Prostate gland (tissue), 2 donors: ENCODE measurements at regions not wholly inside any gene's neighbourhood (a gene's known extent, or its start where the extent isn't known, plus 50 kb on each side); places are given as distances from the start of the nearest gene placed in this dataset.

Experiments used
- DNase-seq: peaks from one replicate; pipeline ENCODE4 v3.0.0-alpha.2; 2019; ENCODE audit warnings: low spot score
- H3K27ac ChIP-seq, 2 donors: fragments of 200-600 bp; sonication (generic); 2 replicates each; pipeline ENCODE4 v1.5.1; 2017 to 2019
- H3K27me3 ChIP-seq: fragments of 200-600 bp; sonication (generic); replicated peaks from 2 replicates; pipeline ENCODE4 v1.5.1; 2019; ENCODE audit not compliant: insufficient read depth
- H3K36me3 ChIP-seq, 2 donors: fragments of 200-600 bp; sonication (generic); 1 replicate in 1 of 2; 2 replicates in 1 of 2; pipeline versions ENCODE4 v1.5.1 to v1.8.1; 2017 to 2019
- H3K4me1 ChIP-seq: fragments of 200-600 bp; sonication (generic); replicated peaks from 2 replicates; pipeline ENCODE4 v1.5.1; 2019
- H3K4me3 ChIP-seq, 2 donors: fragments of 200-600 bp; sonication (generic); 2 replicates each; pipeline ENCODE4 v1.5.1; 2017 to 2019
- H3K9me3 ChIP-seq: fragments of 200-600 bp; sonication (generic); 2 replicates; pipeline ENCODE4 v1.5.1; 2017
- POLR2A ChIP-seq: fragments of 450-650 bp; IDR thresholded peaks from one replicate; pipeline ENCODE4 v1.6.1; 2016; ENCODE audit warnings: antibody characterized with exemption, mild to moderate bottlenecking
- POLR2AphosphoS5 ChIP-seq: sonication (generic); formaldehyde crosslinking; IDR thresholded peaks from one replicate; pipeline ENCODE4 v1.6.1; 2017; ENCODE audit warnings: antibody characterized with exemption
- WGBS: methylation state at CpG from one replicate; pipeline ENCODE4 v1.1.5; 2018; 5-methylcytosine and 5-hydroxymethylcytosine counted together
- intact Hi-C: fragments of 100-400 bp; cut with DNase I; formaldehyde crosslinking; loops from one replicate; pipeline ENCODE4 v1.14.2; 2022
- TF ChIP-seq, protein P1 (sequence below), 4 experiments: fragments of 200-600 bp in 2 of 4; fragments of 450-650 bp in 2 of 4; sonication (generic) in 2 of 4; IDR thresholded peaks; 1 replicate in 3 of 4; 2 replicates in 1 of 4; pipeline ENCODE4 v1.5.1; 2016 to 2019; ENCODE audit warnings: antibody characterized with exemption in 4 of 4, mild to moderate bottlenecking in 2 of 4, moderate library complexity in 2 of 4

DNA sequence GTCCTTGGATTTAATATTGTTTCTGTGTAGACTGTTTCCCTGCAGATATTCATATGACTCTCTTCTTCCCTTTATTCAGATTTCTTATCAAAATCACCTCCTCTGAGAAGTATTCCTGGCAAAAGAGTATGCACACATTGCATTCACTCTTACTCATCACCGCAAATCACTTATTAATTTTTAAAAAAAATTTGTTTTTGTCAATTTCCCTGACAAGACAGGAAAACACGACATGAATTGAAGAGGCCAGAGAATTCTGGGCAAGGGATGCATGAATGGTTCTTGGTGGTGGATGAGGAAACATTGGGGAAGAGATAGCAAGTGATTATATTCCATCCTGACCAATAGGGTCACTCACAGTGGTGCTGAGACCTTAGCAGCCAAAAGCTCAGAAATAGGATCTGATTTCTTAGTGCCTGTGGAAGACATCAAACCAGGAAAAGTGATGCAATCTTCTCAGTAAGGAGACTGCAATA is 522.5 kb upstream of the AGA start:
- intact Hi-C loops: no loop called here
- no peak for DNase-seq
- Histone ChIP-seq H3K36me3 (no peaks in the 10 kb centered on the region), H3K9me3 (no peaks in the 10 kb centered on the region), H3K4me1 (no peaks in the 10 kb centered on the region), H3K27ac (no peak overlapping the region), H3K27me3 (no peaks in the 10 kb centered on the region), H3K4me3 (no peak overlapping the region)
- WGBS: 87% methylated on average over 2 of the region's 2 CpGs
- no peak for TF ChIP-seq POLR2A
- TF ChIP-seq POLR2AphosphoS5: no peak
- TF ChIP-seq, protein P1, sequence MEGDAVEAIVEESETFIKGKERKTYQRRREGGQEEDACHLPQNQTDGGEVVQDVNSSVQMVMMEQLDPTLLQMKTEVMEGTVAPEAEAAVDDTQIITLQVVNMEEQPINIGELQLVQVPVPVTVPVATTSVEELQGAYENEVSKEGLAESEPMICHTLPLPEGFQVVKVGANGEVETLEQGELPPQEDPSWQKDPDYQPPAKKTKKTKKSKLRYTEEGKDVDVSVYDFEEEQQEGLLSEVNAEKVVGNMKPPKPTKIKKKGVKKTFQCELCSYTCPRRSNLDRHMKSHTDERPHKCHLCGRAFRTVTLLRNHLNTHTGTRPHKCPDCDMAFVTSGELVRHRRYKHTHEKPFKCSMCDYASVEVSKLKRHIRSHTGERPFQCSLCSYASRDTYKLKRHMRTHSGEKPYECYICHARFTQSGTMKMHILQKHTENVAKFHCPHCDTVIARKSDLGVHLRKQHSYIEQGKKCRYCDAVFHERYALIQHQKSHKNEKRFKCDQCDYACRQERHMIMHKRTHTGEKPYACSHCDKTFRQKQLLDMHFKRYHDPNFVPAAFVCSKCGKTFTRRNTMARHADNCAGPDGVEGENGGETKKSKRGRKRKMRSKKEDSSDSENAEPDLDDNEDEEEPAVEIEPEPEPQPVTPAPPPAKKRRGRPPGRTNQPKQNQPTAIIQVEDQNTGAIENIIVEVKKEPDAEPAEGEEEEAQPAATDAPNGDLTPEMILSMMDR (IDR thresholded peaks at IDR 0.05): no peak

DNA sequence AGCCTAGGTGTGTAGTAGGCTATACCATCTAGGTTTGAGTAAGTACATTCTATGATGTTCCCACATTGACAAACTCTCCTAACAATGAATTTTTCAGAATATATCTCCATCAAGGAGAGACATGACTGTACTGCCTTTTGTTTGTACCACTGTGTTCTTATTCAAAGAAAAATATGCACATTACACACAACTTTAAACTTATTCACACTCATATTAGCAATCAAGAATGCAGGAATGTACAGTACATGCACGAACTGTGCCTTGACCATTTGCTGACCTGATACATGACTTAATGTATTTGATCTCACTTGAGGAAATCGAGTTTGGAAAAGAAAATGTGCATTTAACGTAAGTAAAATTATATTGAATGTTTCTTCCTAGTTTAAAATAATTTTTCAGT is 525.1 kb upstream of the AGA start:
- Histone ChIP-seq H3K27ac (no peak overlapping the region), H3K27me3 (no peaks in the 10 kb centered on the region), H3K9me3 (no peaks in the 10 kb centered on the region), H3K36me3 (no peaks in the 10 kb centered on the region), H3K4me3 (no peak overlapping the region), H3K4me1 (no peaks in the 10 kb centered on the region)
- intact Hi-C loops: no loop called here
- no peak for DNase-seq
- TF ChIP-seq, protein P1 (IDR thresholded peaks at IDR 0.05): no peak
- TF ChIP-seq POLR2A (no peak), POLR2AphosphoS5 (no peak)
- 90% methylated on average over 3 of the region's 3 CpGs for WGBS

DNA sequence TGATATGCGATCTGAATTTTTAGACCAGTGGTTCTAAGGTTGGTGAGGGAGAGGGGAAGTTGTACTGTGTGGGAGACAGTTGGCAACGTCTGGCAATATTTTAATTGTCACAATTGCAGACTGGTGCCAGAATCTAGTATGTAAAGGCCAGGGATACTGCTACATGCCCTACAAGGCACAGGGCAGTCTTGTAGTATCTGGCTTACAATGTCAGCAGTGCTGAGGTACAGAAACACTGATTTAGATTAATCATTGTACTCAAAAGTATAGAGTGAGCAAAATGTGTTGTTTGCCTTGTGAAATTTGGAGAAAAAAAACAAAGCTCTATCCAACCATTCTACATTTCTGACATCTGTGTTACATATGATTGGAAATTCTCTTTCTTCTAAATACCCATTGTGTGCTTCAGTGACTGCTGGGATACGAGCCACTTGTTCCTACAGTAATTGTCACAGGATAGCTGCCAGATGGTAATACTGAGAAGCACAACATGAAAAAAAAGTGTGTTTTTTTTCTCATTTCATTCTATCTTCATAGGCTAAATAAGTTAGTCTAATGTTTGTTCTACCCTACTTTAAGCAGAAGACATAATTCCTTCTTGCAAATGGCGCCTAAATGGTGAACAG is 526.7 kb upstream of the AGA start:
- H3K27ac ChIP-seq: no peak overlapping the region
- no peaks in the 10 kb centered on the region for H3K27me3 ChIP-seq
- no peaks in the 10 kb centered on the region for H3K36me3 ChIP-seq
- no peaks in the 10 kb centered on the region for H3K4me1 ChIP-seq
- 67% methylated on average over 4 of the region's 4 CpGs for WGBS
- TF ChIP-seq POLR2A (no peak), POLR2AphosphoS5 (no peak)
- TF ChIP-seq, protein P1 (IDR thresholded peaks at IDR 0.05): no peak
- intact Hi-C loops: no loop called here
- no peaks in the 10 kb centered on the region for H3K9me3 ChIP-seq
- no peak overlapping the region for H3K4me3 ChIP-seq
- DNase-seq: no peak

GRCh38 chr4:177974461-177974860 is 532.2 kb upstream of the AGA start:
- intact Hi-C loops: no loop called here
- no peaks in the 10 kb centered on the region for H3K27me3 ChIP-seq
- no peaks in the 10 kb centered on the region for H3K36me3 ChIP-seq
- no peaks in the 10 kb centered on the region for H3K9me3 ChIP-seq
- no peaks in the 10 kb centered on the region for H3K4me1 ChIP-seq
- no peak overlapping the region for H3K4me3 ChIP-seq
- no peak for TF ChIP-seq POLR2A
- no peak for TF ChIP-seq POLR2AphosphoS5
- TF ChIP-seq, protein P1 (IDR thresholded peaks at IDR 0.05): no peak
- no peak for DNase-seq
- H3K27ac ChIP-seq: no peak overlapping the region
- WGBS: 85% methylated on average over 1 of the region's 1 CpG

GRCh38 chr4:177975315-177975987 is 533.2 kb upstream of the AGA start:
- no peak for DNase-seq
- Histone ChIP-seq H3K4me1 (no peaks in the 10 kb centered on the region), H3K4me3 (no peak overlapping the region), H3K36me3 (no peaks in the 10 kb centered on the region), H3K27ac (no peak overlapping the region), H3K27me3 (no peaks in the 10 kb centered on the region), H3K9me3 (no peaks in the 10 kb centered on the region)
- TF ChIP-seq, protein P1 (IDR thresholded peaks at IDR 0.05): no peak
- TF ChIP-seq POLR2AphosphoS5 (no peak), POLR2A (no peak)
- 41% methylated on average over 2 of the region's 2 CpGs for WGBS
- intact Hi-C loops: no loop called here
